HepG2 (cell line): ENCODE measurements at regions not wholly inside any gene's neighbourhood (a gene's known extent, or its start where the extent isn't known, plus 50 kb on each side); places are given as distances from the start of the nearest gene placed in this dataset.

ENCODE experiments used
- ATAC-seq: fragments of 200-7000 bp; cut with Tn5 transposase; 3 replicates; pipeline ENCODE4 v1.9.1; 2020; ENCODE audit warnings: mild to moderate bottlenecking, moderate library complexity
- BruUV-seq: library from RNA; stranded (reverse); fragments of 400-500 nt; replicated peaks from 2 replicates; lab custom pipeline; 2021; lab: Mats Ljungman, UMichigan
- CTCF ChIA-PET: fragments of 300-600 bp; formaldehyde crosslinking; extraction: SDS; loops from one replicate; lab custom pipeline; 2021; ENCODE audit warnings: low total read pairs, inconsistent platforms, low intra/inter-chr PET ratio; lab: Yijun Ruan, JAX
- POLR2A ChIA-PET: fragments of 350-600 bp; sonication (Branson Sonifier 250); formaldehyde crosslinking; loops from one replicate; lab custom pipeline; 2020; ENCODE audit warnings: antibody characterized with exemption, inconsistent platforms; lab: Yijun Ruan, JAX
- DNase-seq: peaks from one replicate; pipeline ENCODE4 v3.0.0-alpha.2; 2015; ENCODE audit warnings: low spot score
- FAIRE-seq: peaks from 3 replicates; lab custom pipeline; 2011; peaks lifted over from hg19 to GRCh38; lab: Jason Lieb, UNC
- H2AFZ ChIP-seq: one replicate; pipeline ENCODE4 v1.6.1; 2011; ENCODE audit warnings: low read length, inconsistent platforms
- H3K27ac ChIP-seq: fragments of 300-600 bp; 3 replicates; pipeline ENCODE4 v1.8.0; 2011; ENCODE audit warnings: mixed run types, mild to moderate bottlenecking, mixed read lengths, low read length, inconsistent platforms; ENCODE audit not compliant: insufficient read depth; ENCODE audit errors: extremely low read length
- H3K27me3 ChIP-seq, 2 experiments: fragments of 200-600 bp in 1 of 2; 2 replicates in 1 of 2; 3 replicates in 1 of 2; pipeline versions ENCODE4 v1.6.0 to v1.8.0; 2011; ENCODE audit warnings: low read length in 2 of 2, mild to moderate bottlenecking in 2 of 2, moderate library complexity in 2 of 2, inconsistent platforms in 1 of 2; ENCODE audit not compliant: insufficient read depth in 2 of 2, control insufficient read depth in 1 of 2
- H3K36me3 ChIP-seq, 2 experiments: fragments of 200-600 bp in 1 of 2; replicated peaks in 1 of 2; 2 replicates in 1 of 2; 3 replicates in 1 of 2; pipeline versions ENCODE4 v1.5.1 to v1.8.0; 2011; ENCODE audit warnings: low read length in 2 of 2, inconsistent platforms in 1 of 2; ENCODE audit not compliant: insufficient read depth in 2 of 2, control insufficient read depth in 1 of 2
- H3K4me1 ChIP-seq: 2 replicates; pipeline ENCODE4 v1.5.1; 2012; ENCODE audit warnings: low read length, inconsistent platforms; ENCODE audit not compliant: insufficient read depth
- H3K4me2 ChIP-seq: 2 replicates; pipeline ENCODE4 v1.6.0; 2011; ENCODE audit warnings: low read depth, low read length, inconsistent platforms
- H3K4me3 ChIP-seq, 3 experiments: fragments of 200-600 bp in 1 of 3; sonication (generic), shearing (Covaris generic) in 1 of 3; replicated peaks in 1 of 3; 2 replicates each; pipeline ENCODE4 v1.5.1; 2011 to 2016; ENCODE audit warnings: low read length in 3 of 3, inconsistent platforms in 2 of 3, low read depth in 2 of 3, mild to moderate bottlenecking in 2 of 3, control low read depth in 1 of 3, mixed read lengths in 1 of 3; ENCODE audit not compliant: insufficient read depth in 1 of 3
- H3K79me2 ChIP-seq: one replicate; pipeline ENCODE4 v1.6.1; 2011; ENCODE audit warnings: low read length, inconsistent platforms; ENCODE audit not compliant: insufficient read depth
- H3K9ac ChIP-seq: 2 replicates; pipeline ENCODE4 v1.6.0; 2011; ENCODE audit warnings: mild to moderate bottlenecking, low read depth, low read length, inconsistent platforms; ENCODE audit not compliant: insufficient read depth
- H3K9me3 ChIP-seq: 2 replicates; pipeline ENCODE4 v1.5.1; 2012; ENCODE audit warnings: mild to moderate bottlenecking, low read length
- H4K20me1 ChIP-seq: 2 replicates; pipeline ENCODE4 v1.6.0; 2011; ENCODE audit warnings: inconsistent platforms, mild to moderate bottlenecking, low read length, moderate library complexity; ENCODE audit not compliant: insufficient read depth
- CBX5 ChIP-seq: sonication (generic); formaldehyde crosslinking; IDR thresholded peaks from 2 replicates; pipeline ENCODE4 v1.4.0; 2020; ENCODE audit warnings: missing genetic modification reagents, borderline replicate concordance
- HINFP ChIP-seq: sonication (generic); formaldehyde crosslinking; IDR thresholded peaks from 2 replicates; pipeline ENCODE4 v1.4.0; 2020; ENCODE audit warnings: low read depth, mild to moderate bottlenecking, missing genetic modification reagents
- KIAA2018 ChIP-seq: sonication (generic); formaldehyde crosslinking; IDR thresholded peaks from 2 replicates; pipeline ENCODE4 v1.5.0; 2020; ENCODE audit warnings: mild to moderate bottlenecking, missing genetic modification reagents, borderline replicate concordance
- MIER3 ChIP-seq: IDR thresholded peaks from 2 replicates; pipeline ENCODE4 v1.6.1; 2016; ENCODE audit warnings: missing compliant biosample characterization, borderline replicate concordance
- RBM39 ChIP-seq: fragments of 200-400 bp; formaldehyde crosslinking; IDR thresholded peaks from one replicate; pipeline ENCODE4 v1.6.1; 2018; ENCODE audit warnings: antibody characterized with exemption, mild to moderate bottlenecking, low read depth, low read length; ENCODE audit not compliant: poor library complexity, severe bottlenecking
- SP4 ChIP-seq: sonication (generic); formaldehyde crosslinking; IDR thresholded peaks from 2 replicates; pipeline ENCODE4 v1.8.1; 2023; ENCODE audit warnings: mild to moderate bottlenecking, missing genetic modification reagents
- ZMAT3 ChIP-seq: sonication (generic); formaldehyde crosslinking; conservative IDR thresholded peaks from 2 replicates; pipeline ENCODE4 v1.7.0; 2021; ENCODE audit warnings: missing genetic modification reagents
- ZMYM2 ChIP-seq: sonication (generic); formaldehyde crosslinking; IDR thresholded peaks from 2 replicates; pipeline ENCODE4 v1.8.0; 2022; ENCODE audit warnings: mild to moderate bottlenecking, missing genetic modification reagents
- ZNF30 ChIP-seq: sonication (generic); formaldehyde crosslinking; IDR thresholded peaks from 2 replicates; pipeline ENCODE4 v1.5.0; 2020; ENCODE audit warnings: mild to moderate bottlenecking, missing genetic modification reagents
- ZNF674 ChIP-seq: sonication (generic); formaldehyde crosslinking; IDR thresholded peaks from 2 replicates; pipeline ENCODE4 v1.5.0; 2020; ENCODE audit warnings: low read depth, mild to moderate bottlenecking, missing genetic modification reagents
- ZUFSP ChIP-seq: sonication (generic); formaldehyde crosslinking; IDR thresholded peaks from 2 replicates; pipeline ENCODE4 v1.9.0; 2021; ENCODE audit warnings: missing genetic modification reagents, mild to moderate bottlenecking, borderline replicate concordance
- WGBS: methylation state at CpG from one replicate; pipeline ENCODE4 v1.1.6; 2017; ENCODE audit warnings: low lambda C conversion rate; 5-methylcytosine and 5-hydroxymethylcytosine counted together
- in situ Hi-C: cut with HindIII; loops from 2 replicates; pipeline ENCODE4 v1.10.0; 2017; ENCODE audit warnings: low pct_unique_long_range_greater_than_20kb; ENCODE audit not compliant: extremely low pct_ligation_motif_present
- intact Hi-C: fragments of 100-400 bp; cut with micrococcal nuclease; formaldehyde crosslinking; loops from one replicate; pipeline ENCODE4 v1.10.0; 2022; ENCODE audit not compliant: unreplicated experiment

GRCh38 chr9:118091711-118092500, 387.7 kb downstream of the TLR4 start:
- in situ Hi-C loops, result no loop called here
- ATAC-seq, result no peak
- 36% methylated on average over 8 of the region's 8 CpGs for WGBS
- peaks cover 88% of the 10 kb centered on the region for H3K9me3 ChIP-seq
- no peak overlapping the region for H3K9ac ChIP-seq
- no peak overlapping the region for H3K4me3 ChIP-seq
- intact Hi-C loops, result no loop called here
- no peak overlapping the region for H2AFZ ChIP-seq
- H3K27ac ChIP-seq, result no peak overlapping the region
- no peak for FAIRE-seq
- H4K20me1 ChIP-seq, result no peaks in the 10 kb centered on the region
- no TSS peak for BruUV-seq
- H3K4me2 ChIP-seq, result no peak overlapping the region
- ChIA-PET CTCF (no interaction called here), POLR2A (no interaction called here)
- H3K79me2 ChIP-seq, result no peaks in the 10 kb centered on the region
- H3K27me3 ChIP-seq, result no peaks in the 10 kb centered on the region
- no peak for DNase-seq
- H3K4me1 ChIP-seq, result no peaks in the 10 kb centered on the region
- H3K36me3 ChIP-seq, result no peaks in the 10 kb centered on the region
- TF ChIP-seq KIAA2018 (CRISPR knock-in tag), result no peak
- no peak for TF ChIP-seq HINFP (CRISPR knock-in tag)
- no peak for TF ChIP-seq MIER3 (CRISPR knock-in tag)
- TF ChIP-seq CBX5 (CRISPR knock-in tag), result no peak
- no peak for TF ChIP-seq ZMYM2
- no peak for TF ChIP-seq SP4 (CRISPR knock-in tag)
- no peak for TF ChIP-seq ZMAT3 (CRISPR knock-in tag)
- no peak for TF ChIP-seq ZNF30 (CRISPR knock-in tag)
- no peak for TF ChIP-seq RBM39
- TF ChIP-seq ZUFSP (CRISPR knock-in tag), result no peak
- no peak for TF ChIP-seq ZNF674 (CRISPR knock-in tag)
